ENCODE measurements at regions not wholly inside any gene's neighbourhood (a gene's known extent, or its start where the extent isn't known, plus 50 kb on each side); places are given as distances from the start of the nearest gene placed in this dataset.

- H3K9me3 ChIP-seq = no peaks in the 10 kb centered on the region
- H3K4me3 ChIP-seq = no peak overlapping the region
- DNase-seq = no peak
- H3K27me3 ChIP-seq = no peaks in the 10 kb centered on the region
- H3K36me3 ChIP-seq = no peaks in the 10 kb centered on the region
These were observed 178.4 kb downstream of the ANKRD50 start for GRCh38 chr4:124534131-124534530.

GRCh38 chr4:124535003-124535402 lies 177.5 kb downstream of the ANKRD50 start:
- Histone ChIP-seq H3K9me3 (no peaks in the 10 kb centered on the region), H3K4me3 (no peak overlapping the region), H3K27me3 (no peaks in the 10 kb centered on the region), H3K36me3 (no peaks in the 10 kb centered on the region)
- DNase-seq = no peak

- no peaks in the 10 kb centered on the region for H3K9me3 ChIP-seq
- no peaks in the 10 kb centered on the region for H3K36me3 ChIP-seq
- DNase-seq = no peak
- H3K27me3 ChIP-seq = no peaks in the 10 kb centered on the region
- H3K4me3 ChIP-seq = no peak overlapping the region
These were observed 175.6 kb downstream of the ANKRD50 start for GRCh38 chr4:124536946-124537345.

GRCh38 chr4:124537971-124538370 lies 174.6 kb downstream of the ANKRD50 start:
- DNase-seq = no peak
- Histone ChIP-seq H3K9me3 (no peaks in the 10 kb centered on the region), H3K27me3 (no peaks in the 10 kb centered on the region), H3K36me3 (no peaks in the 10 kb centered on the region), H3K4me3 (no peak overlapping the region)

GRCh38 chr4:124540014-124540413 lies 172.5 kb downstream of the ANKRD50 start:
- Histone ChIP-seq H3K36me3 (no peaks in the 10 kb centered on the region), H3K4me3 (no peak overlapping the region), H3K27me3 (no peaks in the 10 kb centered on the region), H3K9me3 (no peaks in the 10 kb centered on the region)
- DNase-seq = no peak

GRCh38 chr4:124541652-124542420 lies 170.7 kb downstream of the ANKRD50 start:
- no peaks in the 10 kb centered on the region for H3K9me3 ChIP-seq
- no peak overlapping the region for H3K4me3 ChIP-seq
- no peak for DNase-seq
- no peaks in the 10 kb centered on the region for H3K27me3 ChIP-seq
- H3K36me3 ChIP-seq = no peaks in the 10 kb centered on the region

GRCh38 chr4:124555959-124556358 lies 156.6 kb downstream of the ANKRD50 start:
- no peaks in the 10 kb centered on the region for H3K27me3 ChIP-seq
- no peaks in the 10 kb centered on the region for H3K9me3 ChIP-seq
- H3K4me3 ChIP-seq = no peak overlapping the region
- no peak for DNase-seq
- no peaks in the 10 kb centered on the region for H3K36me3 ChIP-seq

- Histone ChIP-seq H3K4me3 (no peak overlapping the region), H3K27me3 (no peaks in the 10 kb centered on the region), H3K9me3 (no peaks in the 10 kb centered on the region), H3K36me3 (no peaks in the 10 kb centered on the region)
- no peak for DNase-seq
These were observed 148.4 kb downstream of the ANKRD50 start for GRCh38 chr4:124564121-124564520.

- Histone ChIP-seq H3K9me3 (no peaks in the 10 kb centered on the region), H3K27me3 (no peaks in the 10 kb centered on the region), H3K4me3 (no peak overlapping the region), H3K36me3 (no peaks in the 10 kb centered on the region)
- DNase-seq = no peak
These were observed 147.2 kb downstream of the ANKRD50 start for GRCh38 chr4:124565371-124565770.

- no peaks in the 10 kb centered on the region for H3K9me3 ChIP-seq
- no peak overlapping the region for H3K4me3 ChIP-seq
- no peak for DNase-seq
- no peaks in the 10 kb centered on the region for H3K36me3 ChIP-seq
- H3K27me3 ChIP-seq = no peaks in the 10 kb centered on the region
These were observed 146.5 kb downstream of the ANKRD50 start for GRCh38 chr4:124566030-124566429.

- peak; percentile 16 for DNase-seq
- Histone ChIP-seq H3K4me3 (no peak overlapping the region), H3K9me3 (no peaks in the 10 kb centered on the region), H3K36me3 (no peaks in the 10 kb centered on the region), H3K27me3 (no peaks in the 10 kb centered on the region)
These were observed 139.5 kb downstream of the ANKRD50 start for GRCh38 chr4:124573056-124573455.

GRCh38 chr4:124579896-124580295 lies 132.6 kb downstream of the ANKRD50 start:
- no peak for DNase-seq
- Histone ChIP-seq H3K36me3 (no peaks in the 10 kb centered on the region), H3K9me3 (no peaks in the 10 kb centered on the region)

GRCh38 chr4:124583797-124584196 lies 128.7 kb downstream of the ANKRD50 start:
- DNase-seq = no peak
- H3K9me3 ChIP-seq = no peaks in the 10 kb centered on the region
- no peaks in the 10 kb centered on the region for H3K36me3 ChIP-seq
- no peaks in the 10 kb centered on the region for H3K27me3 ChIP-seq
- no peak overlapping the region for H3K4me3 ChIP-seq

More at GRCh38 chr4:124579896-124580295, 132.6 kb downstream of the ANKRD50 start:
- no peaks in the 10 kb centered on the region for H3K27me3 ChIP-seq
- no peak overlapping the region for H3K4me3 ChIP-seq

GRCh38 chr4:124589786-124590185 lies 122.7 kb downstream of the ANKRD50 start:
- DNase-seq = no peak
- Histone ChIP-seq H3K36me3 (no peaks in the 10 kb centered on the region), H3K9me3 (no peaks in the 10 kb centered on the region), H3K27me3 (no peaks in the 10 kb centered on the region), H3K4me3 (no peak overlapping the region)

GRCh38 chr4:124590480-124590879 lies 122.1 kb downstream of the ANKRD50 start:
- DNase-seq = no peak
- no peak overlapping the region for H3K4me3 ChIP-seq
- no peaks in the 10 kb centered on the region for H3K27me3 ChIP-seq
- H3K9me3 ChIP-seq = no peaks in the 10 kb centered on the region
- no peaks in the 10 kb centered on the region for H3K36me3 ChIP-seq

- Histone ChIP-seq H3K27me3 (no peaks in the 10 kb centered on the region), H3K36me3 (no peaks in the 10 kb centered on the region), H3K9me3 (no peaks in the 10 kb centered on the region), H3K4me3 (no peak overlapping the region)
- DNase-seq = no peak
These were observed 120.9 kb downstream of the ANKRD50 start for GRCh38 chr4:124591637-124592036.

- H3K4me3 ChIP-seq = no peak overlapping the region
- H3K27me3 ChIP-seq = no peaks in the 10 kb centered on the region
- no peaks in the 10 kb centered on the region for H3K36me3 ChIP-seq
- DNase-seq = no peak
- no peaks in the 10 kb centered on the region for H3K9me3 ChIP-seq
These were observed 119.0 kb downstream of the ANKRD50 start for GRCh38 chr4:124593494-124593893.

- no peak overlapping the region for H3K4me3 ChIP-seq
- no peaks in the 10 kb centered on the region for H3K9me3 ChIP-seq
- no peak for DNase-seq
- H3K36me3 ChIP-seq = no peaks in the 10 kb centered on the region
- no peaks in the 10 kb centered on the region for H3K27me3 ChIP-seq
These were observed 117.6 kb downstream of the ANKRD50 start for GRCh38 chr4:124594945-124595344.

Data from MG63 (cell line).